HepG2 (cell line): ENCODE measurements at regions not wholly inside any gene's neighbourhood (a gene's known extent, or its start where the extent isn't known, plus 50 kb on each side); places are given as distances from the start of the nearest gene placed in this dataset.
"Not testable (repeated sequence)": the region's sequence is repeated elsewhere in the genome, so short reads cannot be mapped to it uniquely, and the experiment has no call there.

ENCODE experiments used
- ASH2L ChIP-seq: fragments of 300-600, 200-600 bp; sonication (generic); IDR thresholded peaks from 2 replicates; pipeline ENCODE4 v1.7.0; 2017; ENCODE audit warnings: low read depth, mild to moderate bottlenecking, moderate library complexity, mixed read lengths, low read length; ENCODE audit not compliant: insufficient read length
- CHD2 ChIP-seq: IDR thresholded peaks from 2 replicates; pipeline ENCODE4 v1.6.1; 2011; ENCODE audit warnings: low read depth, low read length, improper control_type of control experiment
- HNRNPLL ChIP-seq: fragments of 200-400 bp; formaldehyde crosslinking; IDR thresholded peaks from 2 replicates; pipeline ENCODE4 v1.6.1; 2017; ENCODE audit warnings: mild to moderate bottlenecking, low read depth, low read length; ENCODE audit not compliant: poor library complexity, severe bottlenecking
- MEF2D ChIP-seq: sonication (generic); formaldehyde crosslinking; IDR thresholded peaks from 2 replicates; pipeline ENCODE4 v1.5.1; 2020; ENCODE audit warnings: mild to moderate bottlenecking, missing genetic modification reagents
- NFE2L1 ChIP-seq: sonication (generic); formaldehyde crosslinking; IDR thresholded peaks from 2 replicates; pipeline ENCODE4 v1.4.0; 2020; ENCODE audit warnings: missing genetic modification reagents, mild to moderate bottlenecking, borderline replicate concordance
- PTBP1 ChIP-seq: fragments of 200-400 bp; formaldehyde crosslinking; IDR thresholded peaks from 2 replicates; pipeline ENCODE4 v1.6.1; 2018; ENCODE audit warnings: low read length, low read depth; ENCODE audit not compliant: poor library complexity, severe bottlenecking
- SALL1 ChIP-seq: sonication (generic); formaldehyde crosslinking; IDR thresholded peaks from 2 replicates; pipeline ENCODE4 v1.8.0; 2022; ENCODE audit warnings: mild to moderate bottlenecking, missing genetic modification reagents
- ZNF501 ChIP-seq: sonication (generic); formaldehyde crosslinking; IDR thresholded peaks from 2 replicates; pipeline ENCODE4 v1.5.1; 2020; ENCODE audit warnings: mild to moderate bottlenecking, moderate library complexity, missing genetic modification reagents
- ZNF781 ChIP-seq: sonication (generic); formaldehyde crosslinking; IDR thresholded peaks from 2 replicates; pipeline ENCODE4 v1.5.1; 2020; ENCODE audit warnings: borderline replicate concordance, mild to moderate bottlenecking, missing genetic modification reagents; ENCODE audit errors: not compliant biosample characterization
- TF ChIP-seq, protein P1 (sequence below): sonication (generic); formaldehyde crosslinking; IDR thresholded peaks from 2 replicates; pipeline ENCODE4 v1.5.1; 2020; ENCODE audit warnings: mild to moderate bottlenecking, missing genetic modification reagents, moderate library complexity
- TF ChIP-seq, protein P2 (sequence below), 2 experiments: sonication (generic) in 1 of 2; formaldehyde crosslinking in 1 of 2; IDR thresholded peaks; 2 replicates each; pipeline versions ENCODE4 v1.4.0 to v1.6.1; 2016 to 2020; ENCODE audit warnings: borderline replicate concordance in 1 of 2, low read depth in 1 of 2, mild to moderate bottlenecking in 1 of 2, missing genetic modification reagents in 1 of 2
- TF ChIP-seq, protein P3 (sequence below): sonication (generic); formaldehyde crosslinking; IDR thresholded peaks from 2 replicates; pipeline ENCODE4 v1.4.0; 2020; ENCODE audit warnings: missing genetic modification reagents
- TF ChIP-seq, protein P4 (sequence below): sonication (generic); formaldehyde crosslinking; IDR thresholded peaks from 2 replicates; pipeline ENCODE4 v1.4.0; 2020; ENCODE audit warnings: missing genetic modification reagents
- TF ChIP-seq, protein P5 (sequence below): sonication (generic); IDR thresholded peaks from 2 replicates; pipeline ENCODE4 v1.6.1; 2016; ENCODE audit warnings: low read depth, borderline replicate concordance

DNA sequence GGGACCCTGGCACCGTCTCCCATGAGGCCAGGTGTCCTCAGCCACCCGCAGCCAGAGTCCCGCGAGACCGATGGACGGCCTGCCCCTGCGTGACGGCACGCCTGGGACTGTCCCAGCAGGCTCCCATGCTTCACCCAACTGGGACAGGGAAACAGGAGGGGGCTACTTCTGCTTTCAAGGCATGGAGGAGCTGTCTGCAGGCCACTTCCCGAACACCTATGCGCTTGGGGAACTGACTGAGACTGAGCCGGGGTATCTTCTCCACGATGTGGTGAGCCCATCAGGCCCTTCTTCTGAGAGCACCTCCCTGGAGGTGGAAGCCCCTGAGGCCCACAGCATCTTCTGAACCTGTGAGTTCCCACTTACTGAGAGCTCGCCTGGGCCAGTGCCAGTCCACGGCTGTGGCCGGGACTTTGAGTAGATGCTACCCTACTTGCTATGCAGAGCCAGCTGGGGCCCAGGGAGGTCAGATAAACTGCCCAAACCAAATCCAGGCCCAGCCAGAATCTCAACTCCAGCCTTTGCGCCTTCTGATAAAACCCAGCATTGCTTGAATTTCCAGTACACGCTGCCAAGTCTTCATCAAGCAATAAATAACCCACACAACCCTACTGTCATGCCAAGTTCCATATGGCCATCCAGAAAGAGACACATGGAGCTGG lies 85.4 kb upstream of the METTL9 start (continued):
- TF ChIP-seq, protein P1, sequence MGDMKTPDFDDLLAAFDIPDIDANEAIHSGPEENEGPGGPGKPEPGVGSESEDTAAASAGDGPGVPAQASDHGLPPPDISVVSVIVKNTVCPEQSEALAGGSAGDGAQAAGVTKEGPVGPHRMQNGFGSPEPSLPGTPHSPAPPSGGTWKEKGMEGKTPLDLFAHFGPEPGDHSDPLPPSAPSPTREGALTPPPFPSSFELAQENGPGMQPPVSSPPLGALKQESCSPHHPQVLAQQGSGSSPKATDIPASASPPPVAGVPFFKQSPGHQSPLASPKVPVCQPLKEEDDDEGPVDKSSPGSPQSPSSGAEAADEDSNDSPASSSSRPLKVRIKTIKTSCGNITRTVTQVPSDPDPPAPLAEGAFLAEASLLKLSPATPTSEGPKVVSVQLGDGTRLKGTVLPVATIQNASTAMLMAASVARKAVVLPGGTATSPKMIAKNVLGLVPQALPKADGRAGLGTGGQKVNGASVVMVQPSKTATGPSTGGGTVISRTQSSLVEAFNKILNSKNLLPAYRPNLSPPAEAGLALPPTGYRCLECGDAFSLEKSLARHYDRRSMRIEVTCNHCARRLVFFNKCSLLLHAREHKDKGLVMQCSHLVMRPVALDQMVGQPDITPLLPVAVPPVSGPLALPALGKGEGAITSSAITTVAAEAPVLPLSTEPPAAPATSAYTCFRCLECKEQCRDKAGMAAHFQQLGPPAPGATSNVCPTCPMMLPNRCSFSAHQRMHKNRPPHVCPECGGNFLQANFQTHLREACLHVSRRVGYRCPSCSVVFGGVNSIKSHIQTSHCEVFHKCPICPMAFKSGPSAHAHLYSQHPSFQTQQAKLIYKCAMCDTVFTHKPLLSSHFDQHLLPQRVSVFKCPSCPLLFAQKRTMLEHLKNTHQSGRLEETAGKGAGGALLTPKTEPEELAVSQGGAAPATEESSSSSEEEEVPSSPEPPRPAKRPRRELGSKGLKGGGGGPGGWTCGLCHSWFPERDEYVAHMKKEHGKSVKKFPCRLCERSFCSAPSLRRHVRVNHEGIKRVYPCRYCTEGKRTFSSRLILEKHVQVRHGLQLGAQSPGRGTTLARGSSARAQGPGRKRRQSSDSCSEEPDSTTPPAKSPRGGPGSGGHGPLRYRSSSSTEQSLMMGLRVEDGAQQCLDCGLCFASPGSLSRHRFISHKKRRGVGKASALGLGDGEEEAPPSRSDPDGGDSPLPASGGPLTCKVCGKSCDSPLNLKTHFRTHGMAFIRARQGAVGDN = peak; percentile 53; the same call in 1 of the 2 replicates
- TF ChIP-seq CHD2 = peak; percentile 55
- peak; percentile 27 for TF ChIP-seq HNRNPLL
- 0 out of 2 replicates have a peak, but pooled peaks have one; percentile 7 for TF ChIP-seq SALL1 (CRISPR knock-in tag)
- TF ChIP-seq, protein P2, sequence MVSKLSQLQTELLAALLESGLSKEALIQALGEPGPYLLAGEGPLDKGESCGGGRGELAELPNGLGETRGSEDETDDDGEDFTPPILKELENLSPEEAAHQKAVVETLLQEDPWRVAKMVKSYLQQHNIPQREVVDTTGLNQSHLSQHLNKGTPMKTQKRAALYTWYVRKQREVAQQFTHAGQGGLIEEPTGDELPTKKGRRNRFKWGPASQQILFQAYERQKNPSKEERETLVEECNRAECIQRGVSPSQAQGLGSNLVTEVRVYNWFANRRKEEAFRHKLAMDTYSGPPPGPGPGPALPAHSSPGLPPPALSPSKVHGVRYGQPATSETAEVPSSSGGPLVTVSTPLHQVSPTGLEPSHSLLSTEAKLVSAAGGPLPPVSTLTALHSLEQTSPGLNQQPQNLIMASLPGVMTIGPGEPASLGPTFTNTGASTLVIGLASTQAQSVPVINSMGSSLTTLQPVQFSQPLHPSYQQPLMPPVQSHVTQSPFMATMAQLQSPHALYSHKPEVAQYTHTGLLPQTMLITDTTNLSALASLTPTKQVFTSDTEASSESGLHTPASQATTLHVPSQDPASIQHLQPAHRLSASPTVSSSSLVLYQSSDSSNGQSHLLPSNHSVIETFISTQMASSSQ (IDR thresholded peaks at IDR 0.05; ENCODE audit: low read depth) = not testable (repeated sequence)
- TF ChIP-seq, protein P2 (CRISPR knock-in tag; IDR thresholded peaks at IDR 0.05; ENCODE audit: borderline replicate concordance) = 0 out of 2 replicates have a peak, but pooled peaks have one; percentile 7
- peak; percentile 49; the same call in 1 of the 2 replicates for TF ChIP-seq ZNF501 (CRISPR knock-in tag)
- TF ChIP-seq ZNF781 (CRISPR knock-in tag) = peak; percentile 46
- TF ChIP-seq PTBP1 = peak; percentile 19
- TF ChIP-seq, protein P3, sequence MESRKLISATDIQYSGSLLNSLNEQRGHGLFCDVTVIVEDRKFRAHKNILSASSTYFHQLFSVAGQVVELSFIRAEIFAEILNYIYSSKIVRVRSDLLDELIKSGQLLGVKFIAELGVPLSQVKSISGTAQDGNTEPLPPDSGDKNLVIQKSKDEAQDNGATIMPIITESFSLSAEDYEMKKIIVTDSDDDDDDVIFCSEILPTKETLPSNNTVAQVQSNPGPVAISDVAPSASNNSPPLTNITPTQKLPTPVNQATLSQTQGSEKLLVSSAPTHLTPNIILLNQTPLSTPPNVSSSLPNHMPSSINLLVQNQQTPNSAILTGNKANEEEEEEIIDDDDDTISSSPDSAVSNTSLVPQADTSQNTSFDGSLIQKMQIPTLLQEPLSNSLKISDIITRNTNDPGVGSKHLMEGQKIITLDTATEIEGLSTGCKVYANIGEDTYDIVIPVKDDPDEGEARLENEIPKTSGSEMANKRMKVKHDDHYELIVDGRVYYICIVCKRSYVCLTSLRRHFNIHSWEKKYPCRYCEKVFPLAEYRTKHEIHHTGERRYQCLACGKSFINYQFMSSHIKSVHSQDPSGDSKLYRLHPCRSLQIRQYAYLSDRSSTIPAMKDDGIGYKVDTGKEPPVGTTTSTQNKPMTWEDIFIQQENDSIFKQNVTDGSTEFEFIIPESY = 0 out of 2 replicates have a peak, but pooled peaks have one; percentile 18
- 0 out of 2 replicates have a peak, but pooled peaks have one; percentile 1 for TF ChIP-seq NFE2L1
- TF ChIP-seq MEF2D = 0 out of 2 replicates have a peak, but pooled peaks have one; percentile 20
- TF ChIP-seq ASH2L = peak; percentile 9
- TF ChIP-seq, protein P4, sequence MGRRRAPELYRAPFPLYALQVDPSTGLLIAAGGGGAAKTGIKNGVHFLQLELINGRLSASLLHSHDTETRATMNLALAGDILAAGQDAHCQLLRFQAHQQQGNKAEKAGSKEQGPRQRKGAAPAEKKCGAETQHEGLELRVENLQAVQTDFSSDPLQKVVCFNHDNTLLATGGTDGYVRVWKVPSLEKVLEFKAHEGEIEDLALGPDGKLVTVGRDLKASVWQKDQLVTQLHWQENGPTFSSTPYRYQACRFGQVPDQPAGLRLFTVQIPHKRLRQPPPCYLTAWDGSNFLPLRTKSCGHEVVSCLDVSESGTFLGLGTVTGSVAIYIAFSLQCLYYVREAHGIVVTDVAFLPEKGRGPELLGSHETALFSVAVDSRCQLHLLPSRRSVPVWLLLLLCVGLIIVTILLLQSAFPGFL (CRISPR knock-in tag) = 0 out of 2 replicates have a peak, but pooled peaks have one; percentile 55
- TF ChIP-seq, protein P5, sequence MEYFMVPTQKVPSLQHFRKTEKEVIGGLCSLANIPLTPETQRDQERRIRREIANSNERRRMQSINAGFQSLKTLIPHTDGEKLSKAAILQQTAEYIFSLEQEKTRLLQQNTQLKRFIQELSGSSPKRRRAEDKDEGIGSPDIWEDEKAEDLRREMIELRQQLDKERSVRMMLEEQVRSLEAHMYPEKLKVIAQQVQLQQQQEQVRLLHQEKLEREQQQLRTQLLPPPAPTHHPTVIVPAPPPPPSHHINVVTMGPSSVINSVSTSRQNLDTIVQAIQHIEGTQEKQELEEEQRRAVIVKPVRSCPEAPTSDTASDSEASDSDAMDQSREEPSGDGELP = peak; percentile 4; the same call in 1 of the 2 replicates
